Endothelial cell of umbilical vein (primary cell): ENCODE measurements at regions not wholly inside any gene's neighbourhood (a gene's known extent, or its start where the extent isn't known, plus 50 kb on each side); places are given as distances from the start of the nearest gene placed in this dataset.

ENCODE experiments used
- BruUV-seq: library from RNA; stranded (reverse); fragments of 400-500 nt; replicated peaks from 2 replicates; lab custom pipeline; 2021; lab: Mats Ljungman, UMichigan
- CTCF ChIA-PET: fragments of 300-600, 350-600 bp; sonication (Branson Sonifier 250); formaldehyde crosslinking; loops from one replicate; lab custom pipeline; 2021; ENCODE audit warnings: antibody characterized with exemption, inconsistent platforms; lab: Charles Lee
- POLR2A ChIA-PET: fragments of 300-600, 350-600 bp; sonication (Branson Sonifier 250); formaldehyde crosslinking; loops from one replicate; lab custom pipeline; 2021; ENCODE audit warnings: antibody characterized with exemption, inconsistent platforms; lab: Charles Lee
- DNase-seq: peaks from one replicate; pipeline ENCODE4 v3.0.0-alpha.2; 2011; ENCODE audit warnings: low read depth, low spot score
- FAIRE-seq: peaks from 2 replicates; lab custom pipeline; 2011; peaks lifted over from hg19 to GRCh38; lab: Jason Lieb, UNC
- H2AFZ ChIP-seq: 2 replicates; pipeline ENCODE4 v1.6.0; 2012; ENCODE audit warnings: low read depth, low read length, control low read depth, inconsistent platforms
- H3K27ac ChIP-seq: 2 replicates; pipeline ENCODE4 v1.5.1; 2011; ENCODE audit warnings: low read depth, mild to moderate bottlenecking, control low read depth, low read length, moderate library complexity; ENCODE audit not compliant: insufficient read depth
- H3K27me3 ChIP-seq, 2 experiments: 2 replicates each; pipeline versions ENCODE4 v1.6.0 to v1.6.1; 2011; ENCODE audit warnings: low read length in 2 of 2, mixed read lengths in 1 of 2; ENCODE audit not compliant: control insufficient read depth in 2 of 2, insufficient read depth in 2 of 2
- H3K36me3 ChIP-seq, 2 experiments: 2 replicates in 1 of 2; 3 replicates in 1 of 2; pipeline ENCODE4 v1.5.1; 2011; ENCODE audit warnings: low read length in 2 of 2, mild to moderate bottlenecking in 1 of 2, moderate library complexity in 1 of 2; ENCODE audit not compliant: control insufficient read depth in 2 of 2, insufficient read depth in 2 of 2; ENCODE audit errors: extremely low read depth in 1 of 2
- H3K4me1 ChIP-seq: 3 replicates; pipeline ENCODE4 v1.5.1; 2011; ENCODE audit warnings: mild to moderate bottlenecking, low read length; ENCODE audit not compliant: control insufficient read depth, insufficient read depth; ENCODE audit errors: extremely low read depth
- H3K4me2 ChIP-seq: 2 replicates; pipeline ENCODE4 v1.6.1; 2011; ENCODE audit warnings: low read length, control low read depth, mixed read lengths; ENCODE audit not compliant: insufficient read depth
- H3K4me3 ChIP-seq, 3 experiments: fragments of 200-600 bp in 1 of 3; sonication (generic), shearing (Covaris generic) in 1 of 3; replicated peaks in 1 of 3; 2 replicates each; pipeline ENCODE4 v1.5.1; 2011 to 2016; ENCODE audit warnings: control low read depth in 3 of 3, low read length in 3 of 3, mild to moderate bottlenecking in 2 of 3, inconsistent platforms in 1 of 3, low read depth in 1 of 3, moderate library complexity in 1 of 3; ENCODE audit not compliant: insufficient read depth in 1 of 3
- H3K79me2 ChIP-seq: 2 replicates; pipeline ENCODE4 v1.6.0; 2012; ENCODE audit warnings: low read length, inconsistent platforms; ENCODE audit not compliant: control insufficient read depth, insufficient read depth
- H3K9ac ChIP-seq: replicated peaks from 2 replicates; pipeline ENCODE3; 2011; ENCODE audit warnings: low read length, control low read depth; ENCODE audit not compliant: insufficient read depth; ENCODE audit errors: extremely low read depth
- H3K9me1 ChIP-seq: replicated peaks from 3 replicates; pipeline ENCODE4 v1.6.0; 2011; ENCODE audit warnings: mild to moderate bottlenecking, low read length; ENCODE audit not compliant: control insufficient read depth, insufficient read depth; ENCODE audit errors: extremely low read depth
- H3K9me3 ChIP-seq: replicated peaks from 2 replicates; pipeline ENCODE4 v1.5.1; 2012; ENCODE audit warnings: low read length, inconsistent platforms; ENCODE audit not compliant: control insufficient read depth, insufficient read depth
- H4K20me1 ChIP-seq: replicated peaks from 2 replicates; pipeline ENCODE3; 2011; ENCODE audit warnings: mild to moderate bottlenecking, low read length; ENCODE audit not compliant: control insufficient read depth, insufficient read depth; ENCODE audit errors: extremely low read depth
- CTCF ChIP-seq, 2 donors: IDR thresholded peaks; 1 replicate in 1 of 2; 2 replicates in 1 of 2; pipeline ENCODE4 v1.5.1; 2011; ENCODE audit warnings: low read length in 2 of 2, mild to moderate bottlenecking in 2 of 2, moderate library complexity in 2 of 2, control low read depth in 1 of 2, inconsistent platforms in 1 of 2, low read depth in 1 of 2; ENCODE audit not compliant: insufficient read depth in 1 of 2; ENCODE audit errors: extremely low read depth in 1 of 2
- EZH2 ChIP-seq: IDR thresholded peaks from 2 replicates; pipeline ENCODE4 v1.6.1; 2012; ENCODE audit warnings: borderline replicate concordance, low read depth, mild to moderate bottlenecking, moderate library complexity, low read length, inconsistent platforms; ENCODE audit not compliant: severe bottlenecking
- FOS ChIP-seq: IDR thresholded peaks from 2 replicates; pipeline ENCODE4 v1.6.1; 2011; ENCODE audit warnings: mild to moderate bottlenecking, low read length, moderate library complexity, borderline replicate concordance; ENCODE audit not compliant: insufficient read depth
- GATA2 ChIP-seq: IDR thresholded peaks from 2 replicates; pipeline ENCODE4 v1.7.0; 2011; ENCODE audit warnings: low read depth, mild to moderate bottlenecking, moderate library complexity, mixed read lengths, low read length; ENCODE audit not compliant: insufficient read length, insufficient read depth
- JUN ChIP-seq: IDR thresholded peaks from 2 replicates; pipeline ENCODE4 v1.6.1; 2011; ENCODE audit warnings: borderline replicate concordance, low read depth; ENCODE audit not compliant: insufficient read length, insufficient read depth
- MAX ChIP-seq: IDR thresholded peaks from 2 replicates; pipeline ENCODE4 v1.6.1; 2011; ENCODE audit not compliant: insufficient read depth, insufficient read length
- MYC ChIP-seq: IDR thresholded peaks from one replicate; pipeline ENCODE4 v1.6.1; 2011; ENCODE audit warnings: mild to moderate bottlenecking, low read depth, low read length
- POLR2A ChIP-seq: IDR thresholded peaks from 2 replicates; pipeline ENCODE4 v1.6.1; 2012; ENCODE audit warnings: low read depth, mild to moderate bottlenecking, control low read depth, low read length
- POLR2AphosphoS5 ChIP-seq: IDR thresholded peaks from 2 replicates; pipeline ENCODE4 v1.6.1; 2012; ENCODE audit warnings: low read depth, mild to moderate bottlenecking, control low read depth, low read length, moderate library complexity; ENCODE audit not compliant: insufficient read depth
- dilution Hi-C: fragments of 300-500 bp; cut with MboI; formaldehyde crosslinking; loops from one replicate; pipeline ENCODE4 v1.15.0; 2019; ENCODE audit warnings: low sequenced_read_pairs; ENCODE audit not compliant: extremely low pct_ligation_motif_present
- intact Hi-C: fragments of 100-400 bp; cut with micrococcal nuclease; formaldehyde crosslinking; loops from one replicate; pipeline ENCODE4 v1.10.0; 2022

- H3K4me2 ChIP-seq: no peak overlapping the region
- no peaks in the 10 kb centered on the region for H3K27me3 ChIP-seq
- peaks cover 1% of the 10 kb centered on the region for H3K4me1 ChIP-seq
- no peaks in the 10 kb centered on the region for H3K9me1 ChIP-seq
- no peaks in the 10 kb centered on the region for H4K20me1 ChIP-seq
- ChIA-PET POLR2A (no interaction called here), CTCF (no interaction called here)
- H2AFZ ChIP-seq: no peak overlapping the region
- no peaks in the 10 kb centered on the region for H3K9me3 ChIP-seq
- no peak for DNase-seq
- FAIRE-seq: no peak
- H3K27ac ChIP-seq: no peak overlapping the region
- no peak overlapping the region for H3K4me3 ChIP-seq
- no peak for TF ChIP-seq MAX
- no peak for TF ChIP-seq GATA2
- TF ChIP-seq EZH2: no peak
- no peak for TF ChIP-seq FOS
- H3K79me2 ChIP-seq: no peaks in the 10 kb centered on the region
- no TSS peak for BruUV-seq
- no peaks in the 10 kb centered on the region for H3K36me3 ChIP-seq
- dilution Hi-C loops (no loop called here), intact Hi-C loops (no loop called here)
- H3K9ac ChIP-seq: no peak overlapping the region
These were observed 548.2 kb downstream of the TBC1D22A start for GRCh38 chr22:47310601-47311000.

DNA sequence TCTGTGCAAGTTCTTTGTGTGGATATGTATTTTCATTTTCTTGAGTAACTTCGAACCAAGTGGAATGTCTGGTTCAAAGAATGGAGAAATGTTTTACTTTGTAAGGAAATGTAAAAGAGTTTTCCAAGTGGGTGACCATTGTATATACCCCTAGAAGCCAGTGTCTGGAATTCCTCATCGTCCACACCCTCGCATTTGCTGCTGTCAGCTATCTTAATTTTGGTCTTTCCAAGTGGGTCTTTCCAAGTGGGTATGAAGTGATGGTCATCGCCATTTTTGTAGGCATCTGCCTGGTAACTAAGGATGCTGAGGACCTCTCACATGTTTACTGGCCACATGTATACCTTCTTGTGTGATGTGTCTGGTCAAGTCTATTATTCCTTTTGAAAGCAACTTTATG, 547.5 kb downstream of the TBC1D22A start:
- FAIRE-seq: no peak
- H3K27ac ChIP-seq: no peak overlapping the region

More for the DNA sequence above, 547.5 kb downstream of the TBC1D22A start:
- Histone ChIP-seq H3K4me1 (no peaks in the 10 kb centered on the region), H3K36me3 (no peaks in the 10 kb centered on the region), H3K4me2 (no peak overlapping the region), H3K79me2 (no peaks in the 10 kb centered on the region), H4K20me1 (no peaks in the 10 kb centered on the region), H3K27me3 (no peaks in the 10 kb centered on the region), H3K9me1 (no peaks in the 10 kb centered on the region), H3K9ac (no peak overlapping the region), H3K9me3 (no peaks in the 10 kb centered on the region), H2AFZ (no peak overlapping the region), H3K4me3 (no peak overlapping the region)
- CTCF ChIA-PET: no interaction called here
- DNase-seq: no peak
- dilution Hi-C loops (no loop called here), intact Hi-C loops (no loop called here)
- no peak for TF ChIP-seq FOS
- TF ChIP-seq EZH2: no peak
- TF ChIP-seq MAX: no peak
- no peak for TF ChIP-seq POLR2A
- no peak for TF ChIP-seq JUN
- TF ChIP-seq MYC: no peak
- no peak for TF ChIP-seq CTCF (IDR thresholded peaks at IDR 0.05; ENCODE audit: extremely low read depth in 1 of 2, insufficient read depth in 1 of 2, low read depth in 1 of 2, low read length in 2 of 2)
- TF ChIP-seq GATA2: no peak
- no peak for TF ChIP-seq POLR2AphosphoS5
- POLR2A ChIA-PET: no interaction called here
- no TSS peak for BruUV-seq
